ENCODE measurements at regions not wholly inside any gene's neighbourhood (a gene's known extent, or its start where the extent isn't known, plus 50 kb on each side); places are given as distances from the start of the nearest gene placed in this dataset.

DNA sequence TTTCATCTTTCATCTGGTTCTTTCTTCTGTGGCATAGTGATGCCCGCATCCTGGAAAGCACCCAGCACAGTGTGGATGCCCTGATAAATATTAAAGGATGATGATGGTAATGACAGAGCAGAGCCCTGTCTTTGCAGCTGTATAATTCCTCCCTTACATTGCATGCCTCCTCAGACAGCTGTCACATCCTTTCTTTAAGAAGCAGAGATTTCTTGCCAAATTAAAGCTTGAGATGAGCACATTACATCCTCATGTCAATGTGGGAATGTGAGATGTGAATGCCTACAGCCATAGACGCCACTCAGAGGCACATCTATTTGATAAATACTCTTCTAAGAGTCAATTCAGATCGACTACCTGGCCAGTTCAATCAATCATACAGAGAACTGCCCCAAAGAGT, 642.0 kb downstream of the ZNF385D start:
- Histone ChIP-seq H3K9me3 (replicated peaks; ENCODE audit: insufficient read depth, low read length) (no peaks in the 10 kb centered on the region), H3K36me3 (replicated peaks; ENCODE audit: insufficient read depth, low read length) (no peaks in the 10 kb centered on the region), H3K27ac (ENCODE audit: low read length) (no peak overlapping the region), H3K4me1 (ENCODE audit: low read length) (no peaks in the 10 kb centered on the region), H3K9ac (ENCODE audit: low read length) (no peak overlapping the region), H2AFZ (ENCODE audit: low read length) (no peak overlapping the region), H3K79me2 (ENCODE audit: low read length) (no peaks in the 10 kb centered on the region), H3K4me2 (ENCODE audit: low read depth, low read length) (no peak overlapping the region), H3K4me3 (ENCODE audit: low read length) (no peak overlapping the region), H3K9me2 (replicated peaks; ENCODE audit: insufficient read depth, low read length) (no peaks in the 10 kb centered on the region), H3K27me3 (replicated peaks; ENCODE audit: insufficient read depth, low read length) (no peaks in the 10 kb centered on the region), H4K20me1 (ENCODE audit: insufficient read depth, low read length) (no peaks in the 10 kb centered on the region), H3F3A (ENCODE audit: insufficient read depth, low read length) (no peaks in the 10 kb centered on the region)
- no peak for DNase-seq
- TF ChIP-seq EZH2phosphoT487 (IDR thresholded peaks at IDR 0.05; ENCODE audit: low read length) = no peak
- TF ChIP-seq, protein P1, sequence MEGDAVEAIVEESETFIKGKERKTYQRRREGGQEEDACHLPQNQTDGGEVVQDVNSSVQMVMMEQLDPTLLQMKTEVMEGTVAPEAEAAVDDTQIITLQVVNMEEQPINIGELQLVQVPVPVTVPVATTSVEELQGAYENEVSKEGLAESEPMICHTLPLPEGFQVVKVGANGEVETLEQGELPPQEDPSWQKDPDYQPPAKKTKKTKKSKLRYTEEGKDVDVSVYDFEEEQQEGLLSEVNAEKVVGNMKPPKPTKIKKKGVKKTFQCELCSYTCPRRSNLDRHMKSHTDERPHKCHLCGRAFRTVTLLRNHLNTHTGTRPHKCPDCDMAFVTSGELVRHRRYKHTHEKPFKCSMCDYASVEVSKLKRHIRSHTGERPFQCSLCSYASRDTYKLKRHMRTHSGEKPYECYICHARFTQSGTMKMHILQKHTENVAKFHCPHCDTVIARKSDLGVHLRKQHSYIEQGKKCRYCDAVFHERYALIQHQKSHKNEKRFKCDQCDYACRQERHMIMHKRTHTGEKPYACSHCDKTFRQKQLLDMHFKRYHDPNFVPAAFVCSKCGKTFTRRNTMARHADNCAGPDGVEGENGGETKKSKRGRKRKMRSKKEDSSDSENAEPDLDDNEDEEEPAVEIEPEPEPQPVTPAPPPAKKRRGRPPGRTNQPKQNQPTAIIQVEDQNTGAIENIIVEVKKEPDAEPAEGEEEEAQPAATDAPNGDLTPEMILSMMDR (IDR thresholded peaks at IDR 0.05; ENCODE audit: low read length) = no peak
- no peak for TF ChIP-seq EZH2 (optimal IDR thresholded peaks at IDR 0.05; ENCODE audit: low read depth, low read length)

DNA sequence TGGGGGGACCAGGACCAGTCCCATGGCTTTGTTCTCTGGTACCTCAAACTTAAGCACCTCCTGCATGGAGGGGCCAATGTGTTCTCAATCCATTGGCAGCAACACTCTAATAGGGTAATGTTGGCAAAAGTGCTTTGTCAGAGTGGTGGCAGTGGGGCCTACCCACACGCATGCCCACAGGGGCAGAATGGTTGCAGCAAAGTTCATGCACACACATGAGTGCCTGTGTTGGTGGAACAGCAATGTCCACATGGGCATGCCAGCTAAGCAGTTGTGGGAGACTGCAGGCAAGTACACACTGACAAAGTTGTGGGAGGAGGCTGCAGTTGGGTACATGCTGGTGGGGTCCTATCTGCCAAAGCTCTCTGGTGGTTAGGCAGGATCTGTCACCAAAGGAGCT, 645.2 kb downstream of the ZNF385D start:
- Histone ChIP-seq H3K4me1 (ENCODE audit: low read length) (no peaks in the 10 kb centered on the region), H2AFZ (ENCODE audit: low read length) (no peak overlapping the region), H3K9me3 (replicated peaks; ENCODE audit: insufficient read depth, low read length) (no peaks in the 10 kb centered on the region), H3K4me2 (ENCODE audit: low read depth, low read length) (no peak overlapping the region), H3K27me3 (replicated peaks; ENCODE audit: insufficient read depth, low read length) (no peaks in the 10 kb centered on the region), H4K20me1 (ENCODE audit: insufficient read depth, low read length) (no peaks in the 10 kb centered on the region), H3K36me3 (replicated peaks; ENCODE audit: insufficient read depth, low read length) (no peaks in the 10 kb centered on the region), H3K9me2 (replicated peaks; ENCODE audit: insufficient read depth, low read length) (no peaks in the 10 kb centered on the region), H3K27ac (ENCODE audit: low read length) (no peak overlapping the region), H3F3A (ENCODE audit: insufficient read depth, low read length) (no peaks in the 10 kb centered on the region), H3K9ac (ENCODE audit: low read length) (no peak overlapping the region), H3K79me2 (ENCODE audit: low read length) (no peaks in the 10 kb centered on the region), H3K4me3 (ENCODE audit: low read length) (no peak overlapping the region)
- TF ChIP-seq EZH2phosphoT487 (IDR thresholded peaks at IDR 0.05; ENCODE audit: low read length) = no peak
- TF ChIP-seq, protein P1 (IDR thresholded peaks at IDR 0.05; ENCODE audit: low read length) = no peak
- no peak for TF ChIP-seq EZH2 (optimal IDR thresholded peaks at IDR 0.05; ENCODE audit: low read depth, low read length)
- no peak for DNase-seq

- no peaks in the 10 kb centered on the region for H3K36me3 ChIP-seq (replicated peaks; ENCODE audit: insufficient read depth, low read length)
- no peaks in the 10 kb centered on the region for H3F3A ChIP-seq (ENCODE audit: insufficient read depth, low read length)
- H4K20me1 ChIP-seq (ENCODE audit: insufficient read depth, low read length) = no peaks in the 10 kb centered on the region
- H3K9me2 ChIP-seq (replicated peaks; ENCODE audit: insufficient read depth, low read length) = no peaks in the 10 kb centered on the region
- no peak for TF ChIP-seq EZH2phosphoT487 (IDR thresholded peaks at IDR 0.05; ENCODE audit: low read length)
- no peak for TF ChIP-seq EZH2 (optimal IDR thresholded peaks at IDR 0.05; ENCODE audit: low read depth, low read length)
- TF ChIP-seq, protein P1 (IDR thresholded peaks at IDR 0.05; ENCODE audit: low read length) = no peak
- no peaks in the 10 kb centered on the region for H3K79me2 ChIP-seq (ENCODE audit: low read length)
- no peak overlapping the region for H3K4me2 ChIP-seq (ENCODE audit: low read depth, low read length)
- no peak overlapping the region for H3K27ac ChIP-seq (ENCODE audit: low read length)
- no peak overlapping the region for H3K9ac ChIP-seq (ENCODE audit: low read length)
- H3K9me3 ChIP-seq (replicated peaks; ENCODE audit: insufficient read depth, low read length) = no peaks in the 10 kb centered on the region
- no peaks in the 10 kb centered on the region for H3K4me1 ChIP-seq (ENCODE audit: low read length)
- no peak for DNase-seq
- H3K4me3 ChIP-seq (ENCODE audit: low read length) = no peak overlapping the region
- H3K27me3 ChIP-seq (replicated peaks; ENCODE audit: insufficient read depth, low read length) = no peaks in the 10 kb centered on the region
- no peak overlapping the region for H2AFZ ChIP-seq (ENCODE audit: low read length)
Measured at GRCh38 chr3:21100656-21101359, 650.2 kb downstream of the ZNF385D start.
